Medulla oblongata (tissue), 1 donor: ENCODE measurements at regions not wholly inside any gene's neighbourhood (a gene's known extent, or its start where the extent isn't known, plus 50 kb on each side); places are given as distances from the start of the nearest gene placed in this dataset.
"Not testable (repeated sequence)": the region's sequence is repeated elsewhere in the genome, so short reads cannot be mapped to it uniquely, and the experiment has no call there.

Experiments
- DNase-seq: peaks from one replicate; pipeline ENCODE4 v3.0.0-alpha.2; 2015; ENCODE audit errors: extremely low spot score

DNA sequence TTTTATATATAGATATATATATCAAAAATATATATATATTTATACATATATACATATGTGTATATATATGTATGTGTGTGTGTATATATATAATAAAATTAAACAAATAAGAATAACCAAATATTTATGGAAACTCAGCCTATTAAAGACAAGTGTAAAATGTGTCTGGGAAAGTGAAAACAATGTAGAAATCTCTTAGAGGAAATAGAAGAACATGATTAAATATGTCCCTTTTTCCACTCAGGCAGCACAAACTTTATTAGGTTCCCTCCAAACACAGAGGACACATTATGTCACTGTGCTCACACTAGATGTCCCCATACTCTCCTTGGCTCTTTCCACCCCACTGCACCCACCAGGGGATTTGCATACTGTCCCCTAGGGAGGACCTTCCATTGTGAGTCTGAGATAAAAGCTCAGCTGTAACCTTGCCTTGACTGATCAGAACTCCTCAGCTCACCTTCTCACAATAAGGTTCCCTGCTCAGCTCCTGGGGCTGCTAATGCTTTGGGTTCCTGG lies 1360.7 kb downstream of the RPIA start:
- DNase-seq = not testable (repeated sequence)

DNA sequence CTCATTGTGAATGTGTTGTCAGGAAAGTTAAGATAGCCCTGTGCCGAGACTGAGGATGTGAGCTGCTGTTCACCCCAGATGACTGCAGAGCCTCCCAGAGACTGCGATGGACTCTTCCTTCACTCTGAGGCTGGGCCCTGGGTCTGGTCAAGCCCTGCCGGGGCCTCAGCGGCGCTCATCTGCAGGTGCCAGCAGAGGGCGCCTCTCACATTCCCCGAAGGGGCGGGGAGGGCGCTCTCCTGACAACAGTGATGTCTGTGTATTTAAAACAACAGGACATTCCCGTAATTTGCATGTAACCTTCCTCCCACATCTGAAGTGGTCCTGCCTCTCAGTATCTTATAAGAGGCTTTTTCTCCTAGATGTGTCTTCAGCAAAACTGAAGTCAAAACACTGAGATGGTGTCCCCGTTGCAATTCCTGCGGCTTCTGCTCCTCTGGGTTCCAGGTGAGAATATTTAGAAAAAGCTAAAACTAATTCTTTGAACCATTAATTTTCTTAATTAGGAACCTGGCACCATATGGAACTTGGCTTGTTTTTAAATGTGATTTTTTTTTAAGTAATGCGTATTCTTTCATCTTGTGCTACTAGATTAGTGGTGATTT lies 1377.9 kb downstream of the RPIA start:
- DNase-seq = no peak

DNA sequence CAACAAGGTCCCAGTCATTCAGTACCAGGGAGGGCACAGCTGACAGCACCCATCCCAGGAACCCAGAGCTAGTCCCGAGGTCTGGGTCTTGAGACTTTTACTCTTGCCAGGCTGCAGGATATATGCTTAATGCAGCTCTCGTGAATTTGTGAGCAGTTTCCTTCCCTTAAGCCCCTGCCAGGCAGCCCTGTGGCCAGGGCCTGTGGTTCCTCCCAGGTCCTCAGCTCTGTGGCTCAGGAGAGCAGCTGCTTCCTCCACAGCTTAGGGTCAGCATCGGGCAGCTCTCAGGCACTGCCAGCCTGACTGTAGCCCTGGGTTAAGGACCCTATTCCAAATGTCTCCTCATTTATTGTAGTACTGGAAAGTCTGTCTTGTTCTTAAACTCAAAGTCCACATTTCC lies 1384.8 kb downstream of the RPIA start:
- no peak for DNase-seq

DNA sequence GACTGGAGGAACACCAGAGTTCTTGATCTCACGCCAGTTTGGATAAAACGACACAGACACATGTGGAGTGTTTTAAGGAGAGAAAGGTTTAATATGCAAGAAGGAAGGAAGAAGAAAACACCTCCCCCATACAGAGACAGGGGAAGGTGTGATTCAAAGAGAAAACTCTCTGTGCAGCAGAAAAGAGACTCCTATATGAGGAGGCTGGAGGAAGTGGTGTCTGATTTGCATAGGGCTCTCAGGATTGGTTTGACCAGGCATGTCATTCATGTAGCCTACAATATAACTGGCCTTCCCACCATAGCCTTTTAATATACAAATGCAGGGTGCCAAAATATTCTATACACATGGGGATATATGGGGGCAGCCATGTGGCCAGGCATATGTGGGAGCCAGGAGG lies 1386.5 kb downstream of the RPIA start:
- DNase-seq = no peak

- no peak for DNase-seq
Measured at GRCh38 chr2:90079374-90079773, 1387.9 kb downstream of the RPIA start.

- DNase-seq = not testable (repeated sequence)
Measured at GRCh38 chr2:90087792-90088191, 1396.3 kb downstream of the RPIA start.

DNA sequence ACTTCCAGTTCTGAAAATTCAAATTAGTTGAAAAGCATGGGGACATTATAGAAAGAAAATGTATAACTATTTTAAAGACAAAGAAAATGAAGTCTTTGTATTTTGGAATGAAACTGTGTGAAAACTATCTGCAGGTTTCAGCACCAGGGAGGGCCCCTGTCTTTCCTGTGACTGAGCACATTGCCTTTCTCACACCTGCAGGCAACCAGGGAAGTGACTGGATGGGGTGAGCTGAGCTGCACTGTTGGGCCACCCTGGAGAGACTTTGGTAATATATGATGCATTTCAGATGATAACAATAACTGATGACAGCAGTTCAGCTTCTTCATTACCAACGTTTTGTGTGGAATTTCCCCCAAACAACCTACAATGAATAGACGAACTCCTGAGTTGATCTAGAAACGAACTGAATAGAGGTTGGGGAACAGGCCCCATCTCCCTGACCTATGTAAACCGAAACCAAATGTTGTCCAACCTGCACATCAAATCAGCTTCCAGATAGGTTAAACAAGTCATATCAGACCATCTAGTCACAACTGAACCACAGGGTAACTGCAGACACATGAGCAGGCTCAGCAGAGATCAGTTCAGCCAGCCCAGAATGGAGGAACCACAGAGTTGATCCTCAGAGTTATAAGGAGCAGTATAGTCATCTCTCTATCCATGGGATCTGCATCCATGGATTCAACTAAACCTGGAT lies 1402.2 kb downstream of the RPIA start:
- not testable (repeated sequence) for DNase-seq

GRCh38 chr2:90097617-90098016 lies 1406.1 kb downstream of the RPIA start:
- DNase-seq = not testable (repeated sequence)

DNA sequence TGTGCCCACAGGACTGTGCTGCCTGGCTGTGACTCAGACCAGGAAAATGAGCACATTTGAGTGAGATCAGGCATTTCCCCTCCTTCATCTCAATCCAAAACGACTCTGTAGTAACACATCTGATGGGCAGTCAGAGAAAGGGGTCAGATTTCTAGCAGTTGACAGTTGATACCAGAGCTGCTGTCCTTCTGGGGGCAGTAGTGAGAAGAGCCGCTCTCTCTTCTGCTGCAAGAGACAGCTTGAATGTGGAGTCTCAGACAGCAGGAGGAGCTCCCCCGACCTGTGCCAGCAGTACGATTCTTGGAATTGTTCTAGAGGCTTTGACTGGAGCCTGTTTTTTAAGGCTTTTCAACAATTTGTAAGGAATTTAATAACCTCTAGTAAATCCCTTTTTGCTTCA lies 1413.7 kb downstream of the RPIA start:
- DNase-seq = not testable (repeated sequence)

DNA sequence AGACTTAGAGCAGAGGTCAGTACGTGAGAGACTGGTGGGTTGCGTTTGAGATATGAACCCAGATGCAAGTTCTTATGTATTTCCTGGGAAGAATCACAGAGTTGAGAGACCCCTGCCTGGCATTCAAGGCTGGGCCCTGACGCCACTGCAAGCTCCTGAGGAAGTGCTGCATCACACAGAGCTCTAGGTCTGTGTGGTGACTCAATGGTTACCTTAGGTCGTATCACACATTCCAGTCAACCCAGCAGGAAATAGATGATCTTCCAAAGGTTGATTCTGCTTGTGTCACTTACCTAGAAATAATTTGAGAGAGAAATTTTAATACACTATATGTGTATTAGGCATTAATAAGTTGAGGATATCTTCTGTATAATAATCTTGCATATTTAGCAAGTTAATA lies 1431.9 kb downstream of the RPIA start:
- DNase-seq = not testable (repeated sequence)

DNA sequence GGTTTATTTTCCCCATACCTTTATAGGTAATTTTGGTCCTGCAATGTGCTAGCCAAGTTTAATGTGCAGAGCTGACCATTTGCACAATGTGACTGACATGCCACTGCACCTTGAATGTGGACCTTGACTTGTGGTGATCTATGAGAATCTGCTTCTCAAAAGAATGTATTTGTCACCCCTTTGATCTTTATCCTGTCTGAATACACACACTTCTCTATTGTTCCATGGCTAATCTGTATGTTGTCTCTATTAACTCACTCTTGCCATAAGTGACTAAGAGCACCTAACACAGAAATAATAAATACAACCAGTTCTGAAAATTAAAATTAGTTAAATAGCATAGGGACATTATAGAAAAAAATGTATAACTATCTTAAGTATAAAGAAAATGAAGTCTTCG lies 1447.6 kb downstream of the RPIA start:
- not testable (repeated sequence) for DNase-seq

- DNase-seq = not testable (repeated sequence)
Measured at GRCh38 chr2:90141558-90141957, 1450.1 kb downstream of the RPIA start.

GRCh38 chr2:90151805-90152204 lies 1460.3 kb downstream of the RPIA start:
- DNase-seq = not testable (repeated sequence)

- not testable (repeated sequence) for DNase-seq
Measured at GRCh38 chr2:90170978-90171377, 1479.5 kb downstream of the RPIA start.

DNA sequence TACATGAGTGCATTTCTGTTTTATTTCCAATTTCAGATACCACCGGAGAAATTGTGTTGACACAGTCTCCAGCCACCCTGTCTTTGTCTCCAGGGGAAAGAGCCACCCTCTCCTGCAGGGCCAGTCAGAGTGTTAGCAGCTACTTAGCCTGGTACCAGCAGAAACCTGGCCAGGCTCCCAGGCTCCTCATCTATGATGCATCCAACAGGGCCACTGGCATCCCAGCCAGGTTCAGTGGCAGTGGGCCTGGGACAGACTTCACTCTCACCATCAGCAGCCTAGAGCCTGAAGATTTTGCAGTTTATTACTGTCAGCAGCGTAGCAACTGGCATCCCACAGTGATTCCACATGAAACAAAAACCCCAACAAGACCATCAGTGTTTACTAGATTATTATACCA lies 1481.6 kb downstream of the RPIA start:
- not testable (repeated sequence) for DNase-seq

GRCh38 chr2:90179591-90179990 lies 1488.1 kb downstream of the RPIA start:
- DNase-seq = not testable (repeated sequence)

- no peak for DNase-seq
Measured at GRCh38 chr2:90207454-90208058, 1516.1 kb downstream of the RPIA start.

DNA sequence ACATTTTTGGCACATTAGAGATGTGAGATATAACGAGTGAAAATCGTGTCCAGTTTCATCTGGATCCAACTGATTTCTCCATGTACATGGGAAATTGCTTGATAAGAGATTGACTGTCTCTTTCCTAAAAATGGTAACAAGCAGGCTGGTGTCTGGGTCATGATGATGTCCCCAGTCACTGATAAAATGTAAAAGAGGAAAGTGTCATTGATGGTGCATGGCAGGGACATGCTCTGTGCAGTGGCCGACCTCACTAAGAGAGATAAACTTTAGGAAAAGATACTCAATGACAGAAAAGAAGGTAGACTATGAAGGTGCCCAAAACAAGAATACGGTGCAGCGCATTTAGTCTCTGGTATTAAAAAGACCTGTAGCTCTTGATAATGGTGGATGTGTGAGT lies 1517.5 kb downstream of the RPIA start:
- DNase-seq = no peak

DNA sequence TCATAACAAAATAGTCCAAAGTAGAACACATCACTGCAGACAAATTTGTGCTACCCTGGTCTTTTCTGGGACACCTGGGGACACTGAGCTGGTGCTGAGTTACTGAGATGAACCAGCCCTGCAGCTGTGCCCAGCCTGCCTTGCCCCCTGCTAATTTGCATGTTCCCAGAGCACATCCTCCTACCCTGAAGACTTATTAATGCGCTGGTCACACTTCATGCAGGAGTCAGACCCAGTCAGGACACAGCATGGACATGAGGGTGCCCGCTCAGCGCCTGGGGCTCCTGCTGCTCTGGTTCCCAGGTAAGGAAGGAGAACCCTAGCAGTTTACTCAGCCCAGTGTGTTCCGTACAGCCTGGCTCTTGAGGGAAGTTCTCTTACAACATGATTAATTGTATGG lies 1518.3 kb downstream of the RPIA start:
- no peak for DNase-seq

DNA sequence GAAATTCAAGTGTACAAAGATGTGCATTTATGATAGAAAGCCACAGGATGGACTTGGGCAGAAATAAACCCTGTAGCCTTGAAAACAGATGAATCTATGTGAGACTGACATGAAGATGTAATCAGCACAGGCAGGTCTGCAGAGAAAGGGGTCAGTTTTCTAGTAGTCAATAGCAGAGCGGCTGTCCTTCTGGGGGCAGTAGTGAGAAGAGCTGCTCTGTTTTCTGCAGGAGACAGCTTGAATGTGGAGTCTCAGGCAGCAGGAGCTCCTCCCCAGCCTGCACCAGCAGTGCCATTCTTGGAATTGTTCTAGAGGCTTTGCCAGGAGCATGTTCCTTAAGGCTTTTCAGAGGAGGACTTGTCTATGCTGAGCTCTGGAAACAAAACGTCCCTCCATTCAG lies 1524.4 kb downstream of the RPIA start:
- DNase-seq = not testable (repeated sequence)

GRCh38 chr2:90216801-90217200 lies 1525.3 kb downstream of the RPIA start:
- DNase-seq = not testable (repeated sequence)

GRCh38 chr2:90218534-90218933 lies 1527.1 kb downstream of the RPIA start:
- DNase-seq = not testable (repeated sequence)
